GM13976 (cell line): ENCODE measurements at regions not wholly inside any gene's neighbourhood (a gene's known extent, or its start where the extent isn't known, plus 50 kb on each side); places are given as distances from the start of the nearest gene placed in this dataset.

Experiments used
- DNase-seq: peaks from one replicate; pipeline ENCODE4 v3.0.0; 2012; ENCODE audit warnings: low spot score
- in situ Hi-C: fragments of 300-500 bp; cut with MboI; formaldehyde crosslinking; loops from one replicate; pipeline ENCODE4 v1.12.0; 2022; ENCODE audit warnings: low sequenced_read_pairs, mixed read lengths, inconsistent platforms; ENCODE audit not compliant: unreplicated experiment
- TF ChIP-seq, protein P1 (sequence below): IDR thresholded peaks from 2 replicates; pipeline ENCODE4 v1.5.1; 2012; ENCODE audit warnings: borderline replicate concordance, mild to moderate bottlenecking; ENCODE audit not compliant: insufficient read depth; ENCODE audit errors: extremely low read depth, missing control alignments, control extremely low read depth

DNA sequence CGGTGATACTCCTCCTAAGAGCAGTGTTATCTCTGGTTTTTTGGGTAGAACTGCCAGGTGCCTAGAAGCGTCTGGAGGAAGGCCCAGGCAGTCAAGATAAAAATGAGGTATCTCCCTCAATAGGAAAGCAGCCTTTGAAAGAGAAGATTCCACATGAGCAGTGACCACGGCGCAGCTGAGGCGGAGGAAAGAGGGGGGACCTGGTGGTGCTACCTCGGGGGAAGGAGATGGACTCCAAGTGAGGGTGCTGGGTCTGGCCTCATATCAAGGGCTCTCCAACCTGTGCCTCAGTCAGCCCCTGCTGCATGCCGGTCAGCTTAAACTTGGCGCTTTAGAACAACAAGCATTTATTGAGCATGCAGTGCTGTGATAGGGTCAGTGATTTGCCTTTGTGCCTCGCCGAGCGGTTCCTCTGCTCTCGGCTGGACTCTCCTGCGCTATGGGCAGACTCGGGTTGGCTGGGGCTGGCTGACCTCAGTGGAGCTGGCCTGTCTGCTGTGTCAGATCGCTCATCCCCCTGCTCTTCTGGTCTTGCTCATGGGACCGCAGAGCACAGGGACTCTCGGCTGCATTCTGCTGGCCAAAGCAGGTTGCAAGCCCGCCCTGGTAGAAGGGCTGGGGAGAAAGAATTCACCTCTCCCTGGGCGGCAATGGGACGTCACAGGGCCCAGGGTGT is 121.1 kb upstream of the IRX4 start:
- TF ChIP-seq, protein P1, sequence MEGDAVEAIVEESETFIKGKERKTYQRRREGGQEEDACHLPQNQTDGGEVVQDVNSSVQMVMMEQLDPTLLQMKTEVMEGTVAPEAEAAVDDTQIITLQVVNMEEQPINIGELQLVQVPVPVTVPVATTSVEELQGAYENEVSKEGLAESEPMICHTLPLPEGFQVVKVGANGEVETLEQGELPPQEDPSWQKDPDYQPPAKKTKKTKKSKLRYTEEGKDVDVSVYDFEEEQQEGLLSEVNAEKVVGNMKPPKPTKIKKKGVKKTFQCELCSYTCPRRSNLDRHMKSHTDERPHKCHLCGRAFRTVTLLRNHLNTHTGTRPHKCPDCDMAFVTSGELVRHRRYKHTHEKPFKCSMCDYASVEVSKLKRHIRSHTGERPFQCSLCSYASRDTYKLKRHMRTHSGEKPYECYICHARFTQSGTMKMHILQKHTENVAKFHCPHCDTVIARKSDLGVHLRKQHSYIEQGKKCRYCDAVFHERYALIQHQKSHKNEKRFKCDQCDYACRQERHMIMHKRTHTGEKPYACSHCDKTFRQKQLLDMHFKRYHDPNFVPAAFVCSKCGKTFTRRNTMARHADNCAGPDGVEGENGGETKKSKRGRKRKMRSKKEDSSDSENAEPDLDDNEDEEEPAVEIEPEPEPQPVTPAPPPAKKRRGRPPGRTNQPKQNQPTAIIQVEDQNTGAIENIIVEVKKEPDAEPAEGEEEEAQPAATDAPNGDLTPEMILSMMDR: no peak
- in situ Hi-C loops: loop anchor here (25.0 kb wide), 1 partner anchor 267 kb away; no protein-coding TSS in a partner anchor
- no peak for DNase-seq

DNA sequence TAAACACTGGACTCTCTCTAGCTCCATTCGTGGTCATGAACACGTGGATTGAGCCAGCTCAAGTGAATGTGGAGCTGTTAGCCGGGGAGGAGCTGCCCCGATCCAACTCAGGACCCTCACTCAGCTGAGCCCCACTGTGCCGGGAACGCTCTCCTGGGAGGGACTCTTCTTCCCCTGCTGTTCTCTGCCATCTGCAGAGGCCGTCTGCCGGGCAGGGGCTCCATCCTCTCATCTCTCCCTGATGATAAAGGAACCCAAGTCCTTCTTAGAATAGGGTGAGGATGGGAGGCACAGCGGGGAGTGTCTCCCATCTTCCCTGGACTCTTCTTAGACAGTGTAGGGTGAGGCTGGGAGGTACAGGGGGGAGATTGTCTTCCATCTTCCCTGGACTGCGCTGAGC is 120.5 kb upstream of the IRX4 start:
- TF ChIP-seq, protein P1: no peak
- no peak for DNase-seq
- in situ Hi-C loops: loop anchor here (25.0 kb wide), 1 partner anchor 266 kb away; no protein-coding TSS in a partner anchor

DNA sequence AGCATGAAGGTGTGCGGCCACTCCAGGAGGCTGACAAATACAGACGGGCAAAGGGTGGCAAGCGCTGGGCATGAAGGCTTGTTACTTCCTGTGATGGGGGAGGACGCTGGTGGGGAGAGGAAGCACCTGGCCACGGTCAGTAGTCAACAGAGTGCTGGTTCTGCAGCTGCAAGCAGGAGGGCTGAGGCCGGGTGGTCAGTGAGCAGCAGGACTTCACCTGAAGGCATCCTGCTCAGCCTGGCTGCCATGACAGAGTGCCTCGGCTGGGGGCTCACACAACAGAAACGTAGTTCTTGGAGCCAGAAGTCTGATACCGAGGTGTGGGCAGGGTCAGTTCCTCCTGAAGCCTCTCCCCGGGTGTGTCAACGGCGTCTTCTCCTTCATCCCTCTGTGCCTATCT is 118.6 kb upstream of the IRX4 start:
- in situ Hi-C loops: loop anchor here (25.0 kb wide), 1 partner anchor 264 kb away; no protein-coding TSS in a partner anchor
- no peak for DNase-seq
- TF ChIP-seq, protein P1: no peak

DNA sequence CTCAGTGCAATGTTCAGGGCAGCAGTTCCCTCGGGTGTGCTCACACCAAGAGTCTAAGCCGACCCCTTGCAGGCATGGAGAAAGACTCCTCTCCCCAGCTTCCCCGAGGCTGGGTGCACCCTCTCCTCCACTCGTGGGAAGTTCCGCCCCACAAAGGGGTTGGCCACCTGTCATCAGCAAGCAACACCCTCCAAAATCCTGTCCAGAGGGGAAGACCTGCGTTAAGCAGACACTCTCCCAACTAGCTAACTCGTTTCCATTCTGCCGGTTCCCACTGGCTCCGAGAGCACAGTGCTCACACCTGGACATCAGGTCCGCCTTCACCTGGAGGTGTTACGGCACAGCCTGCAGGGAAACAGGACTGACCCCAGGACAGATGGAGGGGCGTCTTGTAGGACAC is 117.9 kb upstream of the IRX4 start:
- in situ Hi-C loops: loop anchor here (25.0 kb wide), 1 partner anchor 263 kb away; no protein-coding TSS in a partner anchor
- TF ChIP-seq, protein P1: no peak

DNA sequence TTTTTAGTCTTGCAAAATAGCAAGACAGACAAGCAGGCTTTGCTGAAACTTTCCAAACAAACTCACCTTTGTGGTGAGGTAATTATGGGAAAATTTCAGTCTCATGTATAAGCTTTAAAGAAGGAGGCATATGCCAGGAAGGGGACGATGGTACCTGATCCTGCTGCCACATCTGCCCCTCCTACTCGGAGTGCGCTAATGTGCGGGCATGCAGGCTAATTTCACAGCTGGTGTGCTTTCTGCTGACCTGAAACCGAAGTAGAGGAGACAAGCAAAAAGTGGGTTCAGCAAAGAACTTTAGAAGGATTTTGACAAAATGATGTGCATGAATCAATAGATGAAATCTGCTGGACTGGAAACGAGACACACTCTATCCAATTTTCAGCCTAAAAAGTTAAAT is 117.1 kb upstream of the IRX4 start:
- TF ChIP-seq, protein P1: no peak
- in situ Hi-C loops: loop anchor here (25.0 kb wide), 1 partner anchor 262 kb away; no protein-coding TSS in a partner anchor
- DNase-seq: no peak

More for the DNA sequence above, 117.9 kb upstream of the IRX4 start:
- no peak for DNase-seq

DNA sequence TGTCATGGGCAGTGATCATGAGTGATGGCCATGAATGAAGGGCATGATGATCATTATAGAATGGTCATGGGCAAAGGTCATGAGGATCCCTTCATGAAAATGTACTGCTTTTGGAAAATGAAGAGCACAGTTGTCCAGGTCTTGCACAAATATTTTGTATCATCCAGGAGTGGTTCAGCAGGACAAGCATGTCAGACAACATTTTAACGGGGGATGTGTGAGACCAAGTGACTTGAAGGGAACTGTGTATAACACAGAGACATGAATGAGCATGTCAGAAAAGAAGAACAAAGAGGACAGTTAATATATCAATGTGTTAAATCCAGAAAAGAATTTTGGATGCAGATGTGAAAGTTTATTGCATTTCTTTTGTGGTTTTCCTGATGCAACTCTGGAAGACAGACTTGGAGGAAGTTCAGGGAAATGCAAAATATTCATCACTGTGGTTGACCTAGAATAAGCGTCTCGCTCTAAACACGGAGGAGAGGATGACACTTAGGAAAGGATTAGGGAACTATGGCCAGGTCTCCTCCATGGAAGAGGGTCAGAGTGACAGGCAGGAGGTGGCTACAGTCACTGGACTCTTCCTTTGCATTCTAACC is 116.1 kb upstream of the IRX4 start:
- TF ChIP-seq, protein P1: no peak
- DNase-seq: no peak

DNA sequence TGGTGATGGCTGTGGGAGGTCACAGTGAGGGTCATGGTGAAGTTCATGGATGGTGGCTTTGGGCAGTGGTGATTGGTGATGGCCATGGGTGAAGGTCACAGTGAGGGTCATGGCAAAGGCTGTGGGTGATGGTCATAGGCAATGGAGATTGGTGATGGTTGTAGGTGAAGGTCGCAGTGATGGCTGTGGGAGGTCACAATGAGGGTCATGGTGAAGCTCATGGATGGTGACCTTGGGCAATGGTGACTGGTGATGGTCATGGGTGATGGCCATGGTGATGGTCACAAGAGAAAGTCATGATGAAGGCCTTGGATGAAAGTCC is 115.6 kb upstream of the IRX4 start:
- in situ Hi-C loops: no loop called here
- TF ChIP-seq, protein P1: no peak
- no peak for DNase-seq

More for the DNA sequence above, 116.1 kb upstream of the IRX4 start:
- in situ Hi-C loops: no loop called here
